Occipital lobe (tissue), 2 donors: ENCODE measurements at regions not wholly inside any gene's neighbourhood (a gene's known extent, or its start where the extent isn't known, plus 50 kb on each side); places are given as distances from the start of the nearest gene placed in this dataset. TPM values are rescaled to one million over a fixed set of nuclear protein-coding genes. Genes with fewer than 3 reads are reported as not detected.
"Not testable (repeated sequence)": the region's sequence is repeated elsewhere in the genome, so short reads cannot be mapped to it uniquely, and the experiment has no call there.

Source experiments
- DNase-seq: peaks from one replicate; lab custom pipeline; 2025; lab: John Stamatoyannopoulos, UW
- small RNA-seq: library from RNA; depleted of rRNA; stranded (forward); fragments of <200 nt; gene quantifications from one replicate; pipeline ENCODE3, GENCODE V24; 2014

GRCh38 chr2:16729335-16729734 lies 63.7 kb upstream of the CYRIA start:
- no peak for DNase-seq

DNA sequence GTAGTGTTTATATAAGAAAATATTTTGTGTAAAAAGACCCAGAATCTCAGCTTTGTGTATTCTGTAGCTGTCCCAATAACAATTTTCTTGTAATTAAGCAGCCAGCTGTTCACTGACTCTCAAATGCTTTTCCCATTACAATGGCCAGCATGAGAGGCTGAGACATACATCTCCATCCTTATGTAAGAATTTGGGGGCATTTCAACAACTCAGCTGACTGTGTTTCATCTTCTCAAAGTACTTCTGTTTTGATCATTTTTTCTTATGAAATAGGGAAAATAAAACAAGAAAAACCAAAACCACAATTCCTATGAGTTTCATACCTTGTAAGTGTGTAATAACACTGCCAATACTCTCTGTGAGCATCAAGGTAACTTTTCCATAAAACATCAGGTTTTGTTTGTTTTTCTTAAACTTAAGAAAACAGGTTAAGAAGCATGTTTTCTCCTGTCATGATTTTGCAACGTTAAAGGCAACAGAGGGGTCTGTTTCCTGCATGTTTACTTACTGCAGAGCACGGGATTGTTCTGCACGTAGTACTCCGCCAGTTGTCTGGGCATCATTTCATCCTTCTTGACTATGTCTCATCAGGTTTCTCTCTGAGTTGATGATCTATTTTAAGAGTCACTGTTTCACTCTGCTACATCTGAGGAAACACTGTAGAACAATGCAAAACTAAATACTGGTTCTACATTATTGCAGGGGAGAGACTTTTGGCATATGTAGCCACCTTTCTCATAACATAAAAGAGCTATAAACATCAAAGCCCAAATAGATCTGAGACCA lies 62.9 kb upstream of the CYRIA start:
- DNase-seq = no peak

DNA sequence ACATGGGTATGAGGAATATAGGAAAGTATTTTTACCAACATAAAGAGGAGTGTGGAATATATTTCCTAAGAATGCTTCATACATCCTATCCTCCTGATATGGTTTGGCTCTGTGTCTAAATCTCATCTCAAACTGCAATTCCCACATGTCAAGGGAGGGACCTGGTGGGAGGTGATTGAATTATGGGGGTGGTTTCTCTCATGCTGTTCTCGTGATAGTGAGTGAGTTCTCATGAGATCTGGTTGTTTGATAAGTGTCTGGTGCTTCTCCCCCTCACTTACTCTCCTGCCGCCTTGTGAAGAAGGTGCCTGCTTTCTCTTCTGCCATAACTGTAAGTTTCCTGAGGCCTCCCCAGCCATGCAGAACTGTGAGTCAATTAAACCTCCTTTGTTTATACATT lies 62.2 kb upstream of the CYRIA start:
- not testable (repeated sequence) for DNase-seq

DNA sequence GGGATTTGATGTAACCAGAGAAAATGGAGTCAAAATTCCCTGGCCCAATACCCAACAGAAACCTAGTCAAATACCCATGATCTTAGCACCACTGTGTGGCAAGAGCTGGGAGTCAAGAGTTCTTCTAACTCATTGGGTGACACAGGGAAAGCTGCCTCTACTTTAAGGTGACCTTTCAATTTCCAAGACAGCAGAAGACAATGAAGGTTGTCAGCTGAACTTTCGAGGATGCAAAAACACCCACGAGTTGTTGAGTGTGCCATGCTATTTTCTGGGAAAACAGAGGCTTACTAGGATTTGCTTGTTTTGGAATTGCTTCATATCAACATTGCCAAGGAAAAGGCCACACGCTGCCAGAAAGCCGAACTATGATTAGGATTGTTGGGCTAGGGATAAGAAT lies 61.6 kb upstream of the CYRIA start:
- DNase-seq = no peak

DNA sequence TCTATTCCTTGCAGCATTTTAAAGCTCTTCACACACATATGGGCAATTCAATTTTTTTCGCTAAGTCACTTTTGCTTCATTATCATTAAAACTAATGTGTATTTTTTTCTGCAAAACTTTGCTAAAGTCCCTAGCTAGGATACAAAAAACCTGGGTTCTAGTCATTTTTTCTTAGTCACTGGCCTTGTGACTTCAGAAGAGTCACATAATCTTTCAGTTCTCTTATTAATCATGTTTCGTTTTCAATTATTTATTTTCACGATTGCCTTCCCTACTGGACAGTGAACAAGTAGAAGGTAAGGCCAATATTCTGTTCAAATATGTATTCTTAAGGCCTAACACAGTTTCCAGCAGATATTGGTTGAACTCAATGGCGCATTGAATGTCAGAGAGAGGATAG lies 60.9 kb upstream of the CYRIA start:
- no peak for DNase-seq

GRCh38 chr2:16726147-16726546 lies 60.5 kb upstream of the CYRIA start:
- DNase-seq = no peak

- no peak for DNase-seq
Measured at GRCh38 chr2:16725549-16725948, 59.9 kb upstream of the CYRIA start.

- DNase-seq = no peak
Measured at GRCh38 chr2:16722677-16723076, 57.0 kb upstream of the CYRIA start.

DNA sequence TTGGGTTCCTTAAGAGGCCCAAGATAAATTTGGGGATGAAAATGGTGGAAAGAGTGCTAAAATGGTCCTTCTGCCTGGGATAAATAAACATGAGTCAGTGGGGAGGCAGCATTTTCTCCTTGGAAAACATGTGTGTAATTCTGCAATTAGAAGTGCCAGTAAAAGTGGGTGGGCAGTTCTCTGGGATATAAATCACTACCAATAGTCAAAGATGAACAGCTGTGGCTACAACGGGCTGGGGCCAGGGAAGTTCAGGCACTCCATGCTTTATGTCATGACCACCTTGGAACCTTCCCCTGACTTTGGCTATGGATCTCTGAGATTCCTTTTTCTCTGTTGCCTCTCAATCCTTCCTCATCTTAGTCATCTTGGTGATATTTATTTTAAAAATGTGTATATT lies 56.5 kb upstream of the CYRIA start:
- DNase-seq = no peak

DNA sequence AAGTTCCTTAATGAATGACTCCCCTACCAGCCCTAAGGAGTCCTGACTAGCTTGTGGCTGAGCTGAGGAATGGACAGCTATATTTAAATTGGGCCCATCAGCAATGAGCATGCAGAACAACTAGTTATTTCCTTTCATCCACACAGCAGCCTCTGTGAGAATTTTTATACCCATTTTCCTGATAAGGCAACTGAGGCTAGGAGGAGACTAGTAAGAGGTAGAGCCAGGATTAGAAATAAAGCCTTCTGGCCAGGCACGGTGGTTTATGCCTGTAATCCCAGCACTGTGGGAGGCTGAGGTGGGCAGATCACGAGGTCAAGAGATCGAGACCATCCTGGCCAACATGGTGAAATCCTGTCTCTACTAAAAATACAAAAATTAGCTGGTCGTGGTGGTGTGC lies 55.9 kb upstream of the CYRIA start:
- DNase-seq = not testable (repeated sequence)

DNA sequence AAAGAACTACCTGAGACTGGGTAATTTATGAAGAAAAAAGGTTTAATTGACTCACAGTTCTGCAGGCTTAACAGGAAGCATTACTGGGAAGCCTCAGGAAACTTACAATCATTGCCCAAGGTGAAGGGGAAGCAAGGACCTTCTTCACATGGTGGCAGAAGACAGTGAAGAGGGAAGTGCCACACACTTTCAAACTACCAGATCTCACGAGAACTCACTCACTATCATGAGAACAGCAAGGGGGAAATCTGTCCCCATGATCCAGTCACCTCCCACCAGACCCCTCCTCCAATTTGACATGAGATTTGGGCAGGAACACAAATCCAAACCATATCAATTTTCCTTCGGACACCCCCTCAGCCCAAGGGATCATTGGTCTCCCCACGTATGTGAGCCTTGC lies 55.1 kb upstream of the CYRIA start:
- not testable (repeated sequence) for DNase-seq

DNA sequence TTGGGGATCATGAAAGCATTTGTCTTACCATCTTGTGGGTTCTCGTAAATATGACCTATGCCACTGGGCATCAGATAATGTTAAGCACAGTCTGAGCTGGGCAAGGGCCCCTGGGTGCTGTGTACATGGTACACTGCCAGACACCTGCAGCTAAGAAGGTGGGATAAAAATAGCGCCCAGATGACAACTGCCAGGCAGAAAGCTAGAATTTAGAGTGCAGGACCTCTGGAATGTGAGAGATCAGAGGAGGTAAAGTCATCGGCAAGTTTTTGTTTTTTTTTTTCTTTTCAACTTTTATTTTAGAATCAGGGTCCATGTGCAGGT lies 53.8 kb upstream of the CYRIA start:
- DNase-seq = no peak

DNA sequence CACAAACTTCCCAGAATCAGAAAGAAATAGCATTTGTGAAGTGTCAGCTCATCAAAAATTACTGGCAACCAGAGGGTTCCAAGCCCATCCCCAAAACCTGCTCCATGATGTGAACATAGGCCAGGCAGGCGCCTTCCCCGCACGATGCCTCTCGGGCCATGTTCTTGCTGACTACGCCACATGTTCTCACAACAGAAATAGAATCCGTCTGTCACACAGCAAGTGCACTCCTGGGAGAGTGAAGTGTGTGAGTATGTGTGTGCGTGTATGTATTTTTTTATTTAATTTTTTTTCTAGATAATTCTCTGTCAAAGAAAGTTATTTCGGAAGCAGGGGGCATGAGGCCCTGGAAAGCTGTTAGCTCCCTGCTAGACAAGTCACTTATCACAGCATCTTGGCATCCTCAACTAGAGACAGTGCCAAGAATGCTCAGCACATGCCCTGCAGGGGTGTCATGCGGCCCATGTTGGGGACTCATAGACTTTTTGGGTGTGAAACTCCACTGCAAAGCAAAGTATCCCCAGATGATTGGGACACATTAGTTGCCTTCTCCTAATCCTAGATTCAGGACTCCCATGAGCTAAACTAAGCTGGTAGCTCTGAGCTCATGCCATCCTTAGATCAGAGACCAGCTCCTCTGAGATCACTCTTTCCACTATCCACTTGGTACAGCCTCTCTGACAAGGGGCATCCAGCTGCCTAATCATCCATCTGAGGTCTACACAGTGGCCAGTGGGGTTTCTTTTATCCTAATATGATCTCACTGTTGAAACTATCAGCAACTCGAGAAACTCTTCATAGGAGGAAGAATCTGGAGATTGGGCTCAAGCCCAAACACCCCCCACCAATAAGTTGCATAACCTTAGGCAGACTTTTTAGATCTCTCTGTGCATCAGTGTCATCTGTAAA lies 53.2 kb upstream of the CYRIA start:
- DNase-seq = peak; percentile 26

GRCh38 chr2:16717477-16717876 lies 51.8 kb upstream of the CYRIA start:
- DNase-seq = no peak

DNA sequence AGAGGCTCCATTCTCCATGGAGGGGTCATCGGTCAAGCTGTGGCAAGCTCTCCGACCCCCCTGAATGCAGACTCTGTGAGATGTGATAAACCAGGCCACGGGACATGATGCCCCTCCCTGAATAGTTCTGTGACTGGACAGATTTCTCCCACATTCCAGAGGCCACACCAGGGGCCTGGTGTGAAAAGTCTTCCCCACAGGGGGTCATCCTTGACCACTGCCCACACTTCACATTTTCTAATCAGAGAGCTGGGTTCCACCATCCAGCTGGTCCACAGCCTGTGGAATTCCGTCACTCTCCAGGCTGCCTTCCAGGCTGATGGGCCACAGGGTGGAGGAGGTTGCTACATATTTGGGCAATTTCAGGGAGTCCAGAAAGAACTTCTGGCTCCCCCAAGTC lies 51.3 kb upstream of the CYRIA start:
- DNase-seq = no peak

DNA sequence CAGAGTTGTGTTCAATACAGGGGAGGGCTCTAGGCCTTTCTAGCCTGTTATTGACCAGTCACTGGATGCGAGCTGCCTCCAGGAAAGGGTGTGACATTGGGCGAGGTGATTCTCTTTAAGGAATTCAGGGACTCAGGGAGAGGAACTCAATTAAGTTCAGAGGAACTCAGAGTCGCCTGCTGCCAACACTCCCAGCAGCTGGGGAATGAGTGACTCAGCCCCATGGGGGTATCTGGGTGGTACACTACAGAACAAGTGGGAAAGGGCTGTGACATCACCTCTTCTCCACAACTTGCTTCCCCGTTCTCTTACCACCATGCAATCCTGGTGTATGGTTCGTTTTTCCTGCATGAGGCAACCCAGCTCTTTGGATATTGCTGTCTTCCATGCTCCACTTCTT lies 50.4 kb upstream of the CYRIA start:
- no peak for DNase-seq

Small RNA genes lying in the stretch of these regions (small RNA-seq; reads per million reads assigned to genes)
- not detected for gene RN7SKP168
